SH-SY5Y (cell line): ENCODE measurements at regions not wholly inside any gene's neighbourhood (a gene's known extent, or its start where the extent isn't known, plus 50 kb on each side); places are given as distances from the start of the nearest gene placed in this dataset.

Source experiments
- GATA2 ChIP-seq: IDR thresholded peaks from 2 replicates; pipeline ENCODE4 v1.6.1; 2011; ENCODE audit warnings: mild to moderate bottlenecking, low read depth, low read length
- GATA3 ChIP-seq: IDR thresholded peaks from 2 replicates; pipeline ENCODE4 v1.6.1; 2011; ENCODE audit warnings: low read depth, mild to moderate bottlenecking, low read length, moderate library complexity

DNA sequence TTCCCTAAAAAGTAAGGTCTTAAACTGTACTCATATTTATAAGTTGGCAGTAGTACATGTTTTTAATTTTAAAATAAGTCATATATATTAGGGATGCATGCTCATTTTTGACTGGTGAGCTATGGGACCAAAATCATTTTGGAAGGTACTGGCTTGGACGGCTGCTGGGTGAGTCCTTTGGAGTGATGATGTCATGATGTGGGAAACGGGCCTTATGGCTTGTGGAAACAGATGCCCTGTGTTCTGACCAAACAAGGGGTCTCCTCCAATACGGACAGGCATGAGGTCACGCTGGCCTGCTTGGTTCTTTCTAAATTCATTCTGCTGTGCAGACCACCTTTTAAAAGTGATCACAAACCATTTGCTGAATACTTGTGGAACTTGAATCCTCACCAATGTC lies 109.2 kb upstream of the MGAT5 start:
- no peak for TF ChIP-seq GATA2
- no peak for TF ChIP-seq GATA3
